HepG2 (cell line): ENCODE measurements at regions not wholly inside any gene's neighbourhood (a gene's known extent, or its start where the extent isn't known, plus 50 kb on each side); places are given as distances from the start of the nearest gene placed in this dataset.
A peak's percentile ranks its signal among the peaks of the same experiment; 100 is the strongest.

Experiments used
- ATAC-seq: fragments of 200-7000 bp; cut with Tn5 transposase; 3 replicates; pipeline ENCODE4 v1.9.1; 2020; ENCODE audit warnings: mild to moderate bottlenecking, moderate library complexity
- BruUV-seq: library from RNA; stranded (reverse); fragments of 400-500 nt; replicated peaks from 2 replicates; lab custom pipeline; 2021; lab: Mats Ljungman, UMichigan
- CTCF ChIA-PET: fragments of 300-600 bp; formaldehyde crosslinking; extraction: SDS; loops from one replicate; lab custom pipeline; 2021; ENCODE audit warnings: low total read pairs, inconsistent platforms, low intra/inter-chr PET ratio; lab: Yijun Ruan, JAX
- POLR2A ChIA-PET: fragments of 350-600 bp; sonication (Branson Sonifier 250); formaldehyde crosslinking; loops from one replicate; lab custom pipeline; 2020; ENCODE audit warnings: antibody characterized with exemption, inconsistent platforms; lab: Yijun Ruan, JAX
- DNase-seq: peaks from one replicate; pipeline ENCODE4 v3.0.0-alpha.2; 2015; ENCODE audit warnings: low spot score
- FAIRE-seq: peaks from 3 replicates; lab custom pipeline; 2011; peaks lifted over from hg19 to GRCh38; lab: Jason Lieb, UNC
- H2AFZ ChIP-seq: one replicate; pipeline ENCODE4 v1.6.1; 2011; ENCODE audit warnings: low read length, inconsistent platforms
- H3K27ac ChIP-seq: fragments of 300-600 bp; 3 replicates; pipeline ENCODE4 v1.8.0; 2011; ENCODE audit warnings: mixed run types, mild to moderate bottlenecking, mixed read lengths, low read length, inconsistent platforms; ENCODE audit not compliant: insufficient read depth; ENCODE audit errors: extremely low read length
- H3K27me3 ChIP-seq, 2 experiments: fragments of 200-600 bp in 1 of 2; 2 replicates in 1 of 2; 3 replicates in 1 of 2; pipeline versions ENCODE4 v1.6.0 to v1.8.0; 2011; ENCODE audit warnings: low read length in 2 of 2, mild to moderate bottlenecking in 2 of 2, moderate library complexity in 2 of 2, inconsistent platforms in 1 of 2; ENCODE audit not compliant: insufficient read depth in 2 of 2, control insufficient read depth in 1 of 2
- H3K36me3 ChIP-seq, 2 experiments: fragments of 200-600 bp in 1 of 2; replicated peaks in 1 of 2; 2 replicates in 1 of 2; 3 replicates in 1 of 2; pipeline versions ENCODE4 v1.5.1 to v1.8.0; 2011; ENCODE audit warnings: low read length in 2 of 2, inconsistent platforms in 1 of 2; ENCODE audit not compliant: insufficient read depth in 2 of 2, control insufficient read depth in 1 of 2
- H3K4me1 ChIP-seq: 2 replicates; pipeline ENCODE4 v1.5.1; 2012; ENCODE audit warnings: low read length, inconsistent platforms; ENCODE audit not compliant: insufficient read depth
- H3K4me2 ChIP-seq: 2 replicates; pipeline ENCODE4 v1.6.0; 2011; ENCODE audit warnings: low read depth, low read length, inconsistent platforms
- H3K4me3 ChIP-seq, 3 experiments: fragments of 200-600 bp in 1 of 3; sonication (generic), shearing (Covaris generic) in 1 of 3; replicated peaks in 1 of 3; 2 replicates each; pipeline ENCODE4 v1.5.1; 2011 to 2016; ENCODE audit warnings: low read length in 3 of 3, inconsistent platforms in 2 of 3, low read depth in 2 of 3, mild to moderate bottlenecking in 2 of 3, control low read depth in 1 of 3, mixed read lengths in 1 of 3; ENCODE audit not compliant: insufficient read depth in 1 of 3
- H3K79me2 ChIP-seq: one replicate; pipeline ENCODE4 v1.6.1; 2011; ENCODE audit warnings: low read length, inconsistent platforms; ENCODE audit not compliant: insufficient read depth
- H3K9ac ChIP-seq: 2 replicates; pipeline ENCODE4 v1.6.0; 2011; ENCODE audit warnings: mild to moderate bottlenecking, low read depth, low read length, inconsistent platforms; ENCODE audit not compliant: insufficient read depth
- H3K9me3 ChIP-seq: 2 replicates; pipeline ENCODE4 v1.5.1; 2012; ENCODE audit warnings: mild to moderate bottlenecking, low read length
- H4K20me1 ChIP-seq: 2 replicates; pipeline ENCODE4 v1.6.0; 2011; ENCODE audit warnings: inconsistent platforms, mild to moderate bottlenecking, low read length, moderate library complexity; ENCODE audit not compliant: insufficient read depth
- FLYWCH1 ChIP-seq: sonication (generic); formaldehyde crosslinking; IDR thresholded peaks from 2 replicates; pipeline ENCODE4 v1.8.1; 2023; ENCODE audit warnings: mild to moderate bottlenecking, missing genetic modification reagents
- HNRNPLL ChIP-seq: fragments of 200-400 bp; formaldehyde crosslinking; IDR thresholded peaks from 2 replicates; pipeline ENCODE4 v1.6.1; 2017; ENCODE audit warnings: mild to moderate bottlenecking, low read depth, low read length; ENCODE audit not compliant: poor library complexity, severe bottlenecking
- ZNF232 ChIP-seq: sonication (generic); formaldehyde crosslinking; IDR thresholded peaks from 2 replicates; pipeline ENCODE4 v1.4.0; 2020; ENCODE audit warnings: missing genetic modification reagents, borderline replicate concordance
- ZNF329 ChIP-seq: sonication (generic); formaldehyde crosslinking; IDR thresholded peaks from 2 replicates; pipeline ENCODE4 v1.9.0; 2021; ENCODE audit warnings: low read depth, mild to moderate bottlenecking, missing genetic modification reagents
- ZNF878 ChIP-seq: sonication (generic); formaldehyde crosslinking; IDR thresholded peaks from 2 replicates; pipeline ENCODE4 v1.8.1; 2023; ENCODE audit warnings: mild to moderate bottlenecking, missing genetic modification reagents, moderate library complexity
- WGBS: methylation state at CpG from one replicate; pipeline ENCODE4 v1.1.6; 2017; ENCODE audit warnings: low lambda C conversion rate; 5-methylcytosine and 5-hydroxymethylcytosine counted together
- in situ Hi-C: cut with HindIII; loops from 2 replicates; pipeline ENCODE4 v1.10.0; 2017; ENCODE audit warnings: low pct_unique_long_range_greater_than_20kb; ENCODE audit not compliant: extremely low pct_ligation_motif_present
- intact Hi-C: fragments of 100-400 bp; cut with micrococcal nuclease; formaldehyde crosslinking; loops from one replicate; pipeline ENCODE4 v1.10.0; 2022; ENCODE audit not compliant: unreplicated experiment
- TF ChIP-seq, protein P1 (sequence below): sonication (generic); formaldehyde crosslinking; IDR thresholded peaks from 2 replicates; pipeline ENCODE4 v1.8.0; 2022; ENCODE audit warnings: low read depth, missing genetic modification reagents
- TF ChIP-seq, protein P2 (sequence below): sonication (generic); formaldehyde crosslinking; IDR thresholded peaks from 2 replicates; pipeline ENCODE4 v1.4.0; 2020; ENCODE audit warnings: missing genetic modification reagents
- TF ChIP-seq, protein P3 (sequence below): sonication (generic); formaldehyde crosslinking; IDR thresholded peaks from 2 replicates; pipeline ENCODE4 v1.8.1; 2023; ENCODE audit warnings: mild to moderate bottlenecking, missing genetic modification reagents

DNA sequence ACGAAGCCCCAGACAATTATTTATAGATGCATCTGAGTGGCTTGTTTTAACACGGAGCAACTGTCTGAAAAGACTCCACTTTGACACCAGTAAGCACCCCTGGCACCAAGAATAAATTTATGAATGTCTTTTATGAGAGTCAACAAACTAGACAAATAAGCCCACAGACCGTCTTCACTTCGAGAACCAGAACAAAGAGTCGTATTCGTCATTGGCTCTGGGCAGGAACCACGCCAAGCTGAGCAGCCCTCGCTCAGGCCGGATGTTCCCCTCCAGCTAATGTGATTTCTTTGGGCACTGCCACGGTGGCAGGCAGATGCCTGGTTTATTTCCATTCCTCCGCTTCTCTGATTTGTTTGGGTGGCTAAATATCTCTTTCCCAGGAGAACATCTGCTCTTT, 91.9 kb upstream of the STC2 start (continued):
- TF ChIP-seq, protein P1, sequence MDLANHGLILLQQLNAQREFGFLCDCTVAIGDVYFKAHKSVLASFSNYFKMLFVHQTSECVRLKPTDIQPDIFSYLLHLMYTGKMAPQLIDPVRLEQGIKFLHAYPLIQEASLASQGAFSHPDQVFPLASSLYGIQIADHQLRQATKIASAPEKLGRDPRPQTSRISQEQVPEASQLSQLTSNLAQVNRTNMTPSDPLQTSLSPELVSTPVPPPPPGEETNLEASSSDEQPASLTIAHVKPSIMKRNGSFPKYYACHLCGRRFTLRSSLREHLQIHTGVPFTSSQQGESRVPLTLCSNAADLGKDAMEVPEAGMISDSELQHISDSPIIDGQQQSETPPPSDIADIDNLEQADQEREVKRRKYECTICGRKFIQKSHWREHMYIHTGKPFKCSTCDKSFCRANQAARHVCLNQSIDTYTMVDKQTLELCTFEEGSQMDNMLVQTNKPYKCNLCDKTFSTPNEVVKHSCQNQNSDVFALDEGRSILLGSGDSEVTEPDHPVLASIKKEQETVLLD (CRISPR knock-in tag): no peak
- no peak for TF ChIP-seq ZNF878 (CRISPR knock-in tag)

DNA sequence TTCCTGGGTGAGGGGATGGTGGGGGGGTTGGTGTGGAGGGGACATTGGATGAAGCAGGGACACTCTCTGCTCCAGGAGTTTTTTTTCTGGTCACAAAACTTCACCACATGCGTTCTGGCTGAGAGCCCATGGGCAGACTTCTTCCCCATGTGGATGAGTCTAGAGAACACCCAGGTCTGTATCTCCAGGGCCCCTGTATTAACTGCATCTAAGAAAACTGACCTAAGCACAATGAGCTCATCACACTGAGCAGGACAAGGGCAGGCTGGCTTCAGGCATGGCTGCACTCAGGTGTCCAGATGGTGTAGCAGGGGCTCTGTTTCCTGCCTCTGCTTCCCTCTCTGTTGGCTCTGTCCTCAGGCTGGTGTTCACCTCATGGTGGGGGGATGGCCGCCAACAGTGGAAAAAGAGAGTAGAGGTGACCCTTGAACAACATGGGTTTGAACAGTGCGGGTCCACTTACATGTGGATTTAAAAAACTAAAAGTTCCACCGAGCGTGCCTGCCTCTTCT, 85.3 kb upstream of the STC2 start:
- Histone ChIP-seq H3K27ac (no peak overlapping the region), H3K79me2 (no peaks in the 10 kb centered on the region), H4K20me1 (no peaks in the 10 kb centered on the region), H2AFZ (no peak overlapping the region), H3K9ac (no peak overlapping the region), H3K36me3 (no peaks in the 10 kb centered on the region), H3K27me3 (peaks cover 0 to 11% of the 10 kb centered on the region in 2 experiments; a peak in 2 of 5 replicates), H3K9me3 (no peaks in the 10 kb centered on the region), H3K4me2 (no peak overlapping the region), H3K4me1 (no peaks in the 10 kb centered on the region), H3K4me3 (no peak overlapping the region)
- intact Hi-C loops (no loop called here), in situ Hi-C loops (no loop called here)
- no peak for FAIRE-seq
- BruUV-seq: no TSS peak
- POLR2A ChIA-PET: no interaction called here
- ATAC-seq: no peak
- 14% methylated on average over 4 of the region's 5 CpGs for WGBS
- CTCF ChIA-PET: no interaction called here
- no peak for TF ChIP-seq FLYWCH1
- no peak for TF ChIP-seq HNRNPLL
- TF ChIP-seq ZNF232 (CRISPR knock-in tag): no peak
- TF ChIP-seq, protein P2, sequence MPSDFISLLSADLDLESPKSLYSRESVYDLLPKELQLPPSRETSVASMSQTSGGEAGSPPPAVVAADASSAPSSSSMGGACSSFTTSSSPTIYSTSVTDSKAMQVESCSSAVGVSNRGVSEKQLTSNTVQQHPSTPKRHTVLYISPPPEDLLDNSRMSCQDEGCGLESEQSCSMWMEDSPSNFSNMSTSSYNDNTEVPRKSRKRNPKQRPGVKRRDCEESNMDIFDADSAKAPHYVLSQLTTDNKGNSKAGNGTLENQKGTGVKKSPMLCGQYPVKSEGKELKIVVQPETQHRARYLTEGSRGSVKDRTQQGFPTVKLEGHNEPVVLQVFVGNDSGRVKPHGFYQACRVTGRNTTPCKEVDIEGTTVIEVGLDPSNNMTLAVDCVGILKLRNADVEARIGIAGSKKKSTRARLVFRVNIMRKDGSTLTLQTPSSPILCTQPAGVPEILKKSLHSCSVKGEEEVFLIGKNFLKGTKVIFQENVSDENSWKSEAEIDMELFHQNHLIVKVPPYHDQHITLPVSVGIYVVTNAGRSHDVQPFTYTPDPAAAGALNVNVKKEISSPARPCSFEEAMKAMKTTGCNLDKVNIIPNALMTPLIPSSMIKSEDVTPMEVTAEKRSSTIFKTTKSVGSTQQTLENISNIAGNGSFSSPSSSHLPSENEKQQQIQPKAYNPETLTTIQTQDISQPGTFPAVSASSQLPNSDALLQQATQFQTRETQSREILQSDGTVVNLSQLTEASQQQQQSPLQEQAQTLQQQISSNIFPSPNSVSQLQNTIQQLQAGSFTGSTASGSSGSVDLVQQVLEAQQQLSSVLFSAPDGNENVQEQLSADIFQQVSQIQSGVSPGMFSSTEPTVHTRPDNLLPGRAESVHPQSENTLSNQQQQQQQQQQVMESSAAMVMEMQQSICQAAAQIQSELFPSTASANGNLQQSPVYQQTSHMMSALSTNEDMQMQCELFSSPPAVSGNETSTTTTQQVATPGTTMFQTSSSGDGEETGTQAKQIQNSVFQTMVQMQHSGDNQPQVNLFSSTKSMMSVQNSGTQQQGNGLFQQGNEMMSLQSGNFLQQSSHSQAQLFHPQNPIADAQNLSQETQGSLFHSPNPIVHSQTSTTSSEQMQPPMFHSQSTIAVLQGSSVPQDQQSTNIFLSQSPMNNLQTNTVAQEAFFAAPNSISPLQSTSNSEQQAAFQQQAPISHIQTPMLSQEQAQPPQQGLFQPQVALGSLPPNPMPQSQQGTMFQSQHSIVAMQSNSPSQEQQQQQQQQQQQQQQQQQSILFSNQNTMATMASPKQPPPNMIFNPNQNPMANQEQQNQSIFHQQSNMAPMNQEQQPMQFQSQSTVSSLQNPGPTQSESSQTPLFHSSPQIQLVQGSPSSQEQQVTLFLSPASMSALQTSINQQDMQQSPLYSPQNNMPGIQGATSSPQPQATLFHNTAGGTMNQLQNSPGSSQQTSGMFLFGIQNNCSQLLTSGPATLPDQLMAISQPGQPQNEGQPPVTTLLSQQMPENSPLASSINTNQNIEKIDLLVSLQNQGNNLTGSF (CRISPR knock-in tag): no peak
- TF ChIP-seq, protein P3, sequence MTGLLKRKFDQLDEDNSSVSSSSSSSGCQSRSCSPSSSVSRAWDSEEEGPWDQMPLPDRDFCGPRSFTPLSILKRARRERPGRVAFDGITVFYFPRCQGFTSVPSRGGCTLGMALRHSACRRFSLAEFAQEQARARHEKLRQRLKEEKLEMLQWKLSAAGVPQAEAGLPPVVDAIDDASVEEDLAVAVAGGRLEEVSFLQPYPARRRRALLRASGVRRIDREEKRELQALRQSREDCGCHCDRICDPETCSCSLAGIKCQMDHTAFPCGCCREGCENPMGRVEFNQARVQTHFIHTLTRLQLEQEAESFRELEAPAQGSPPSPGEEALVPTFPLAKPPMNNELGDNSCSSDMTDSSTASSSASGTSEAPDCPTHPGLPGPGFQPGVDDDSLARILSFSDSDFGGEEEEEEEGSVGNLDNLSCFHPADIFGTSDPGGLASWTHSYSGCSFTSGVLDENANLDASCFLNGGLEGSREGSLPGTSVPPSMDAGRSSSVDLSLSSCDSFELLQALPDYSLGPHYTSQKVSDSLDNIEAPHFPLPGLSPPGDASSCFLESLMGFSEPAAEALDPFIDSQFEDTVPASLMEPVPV: no peak
- peak; percentile 87 for TF ChIP-seq ZNF329 (CRISPR knock-in tag)
- DNase-seq: no peak
